HuH-7 (cell line): ENCODE measurements at regions not wholly inside any gene's neighbourhood (a gene's known extent, or its start where the extent isn't known, plus 50 kb on each side); places are given as distances from the start of the nearest gene placed in this dataset.

Experiments used
- DNase-seq: peaks from one replicate; pipeline ENCODE4 v3.0.0; 2011; ENCODE audit warnings: low spot score

DNA sequence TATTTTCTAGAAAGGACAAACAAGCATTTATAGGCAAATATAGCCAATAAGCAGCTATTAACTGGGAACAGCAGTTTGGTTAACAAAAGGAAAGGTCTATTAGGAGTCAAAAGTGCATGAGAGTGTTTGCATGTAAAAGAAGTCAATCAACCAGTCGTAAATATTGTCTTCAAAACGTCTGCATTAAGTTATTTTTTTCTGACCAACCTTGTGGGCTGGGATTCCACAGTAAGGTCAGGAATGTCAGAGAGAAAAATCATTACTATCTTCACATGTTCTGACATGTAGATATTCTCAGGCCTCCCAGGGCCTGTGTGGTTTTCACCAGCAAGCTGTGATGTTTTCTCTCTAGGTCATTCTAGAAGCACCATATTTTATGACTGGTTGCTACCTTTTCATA lies 922.5 kb downstream of the SUCLG1 start:
- DNase-seq: no peak

DNA sequence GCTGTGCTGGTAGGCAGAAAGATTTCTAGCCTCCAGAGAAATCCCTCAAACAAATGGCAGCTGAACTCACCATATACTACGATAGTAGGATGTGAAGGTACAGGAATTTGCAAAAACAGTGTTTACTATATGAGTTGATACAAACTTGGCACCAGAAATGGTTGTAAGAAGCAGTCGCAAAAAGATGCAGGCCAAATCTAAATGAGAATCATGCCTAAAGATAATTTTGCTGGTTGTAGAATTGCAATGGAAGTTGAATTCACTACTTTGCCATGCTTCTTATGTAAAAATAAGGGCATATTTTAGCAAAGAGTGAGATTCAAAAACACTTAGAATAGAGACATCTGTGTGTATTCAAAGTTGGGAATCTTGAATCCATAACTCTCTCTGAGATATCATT lies 924.7 kb downstream of the SUCLG1 start:
- no peak for DNase-seq

- DNase-seq: no peak
Measured at GRCh38 chr2:83531206-83531826, 927.8 kb downstream of the SUCLG1 start.

GRCh38 chr2:83528767-83529166 lies 930.3 kb downstream of the SUCLG1 start:
- DNase-seq: no peak

- no peak for DNase-seq
Measured at GRCh38 chr2:83522891-83523493, 936.1 kb downstream of the SUCLG1 start.

DNA sequence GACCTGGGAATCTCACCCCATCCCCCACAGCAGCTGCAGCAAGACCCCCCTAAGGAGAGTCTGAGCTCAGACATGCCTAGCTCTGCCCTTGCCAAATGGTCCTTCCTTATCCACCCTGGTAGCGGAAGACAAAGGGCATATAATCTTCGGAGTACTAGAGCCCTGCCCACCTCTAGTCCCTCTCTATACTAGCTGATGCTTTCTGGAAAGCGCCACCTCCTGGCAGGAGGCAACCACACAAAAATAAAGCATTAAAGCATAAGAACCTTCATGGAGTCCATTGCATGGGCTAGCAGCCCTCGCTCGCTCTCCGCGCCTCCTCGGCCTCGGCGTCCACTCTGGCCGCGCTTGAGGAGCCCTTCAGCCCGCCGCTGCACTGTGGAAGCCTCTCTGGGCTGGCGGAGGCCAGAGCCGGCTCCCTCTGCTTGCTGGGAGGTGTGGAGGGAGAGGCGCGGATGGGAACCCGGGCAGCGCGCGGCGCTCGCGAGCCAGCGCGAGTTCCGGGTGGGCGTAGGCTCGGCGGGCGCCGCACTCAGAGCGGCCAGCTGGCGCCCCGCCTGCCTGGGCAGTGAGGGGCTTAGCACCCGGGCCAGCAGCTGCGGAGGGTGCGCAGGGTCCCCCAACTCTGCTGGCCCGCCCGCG lies 941.2 kb downstream of the SUCLG1 start:
- peak; percentile 51 for DNase-seq

GRCh38 chr2:83516503-83516902 lies 942.6 kb downstream of the SUCLG1 start:
- peak; percentile 56 for DNase-seq

DNA sequence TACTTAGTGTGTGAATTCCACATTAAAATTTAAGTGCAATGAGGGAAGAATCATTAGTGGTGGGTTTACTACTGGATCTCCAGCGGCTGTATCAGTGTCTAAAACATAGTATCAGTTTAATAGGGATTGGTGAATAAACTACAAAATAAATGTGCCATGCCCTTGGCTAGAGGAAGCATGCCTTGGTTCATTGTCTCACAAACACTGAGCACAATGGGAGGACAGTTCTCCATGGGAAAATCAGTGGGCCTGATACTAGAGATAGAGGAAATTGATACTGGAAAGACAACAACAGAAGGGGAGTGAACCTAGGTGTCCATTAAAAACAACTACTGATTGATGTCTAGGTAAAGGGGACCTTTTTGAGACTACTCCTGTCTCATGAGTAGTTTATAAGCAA lies 971.6 kb downstream of the SUCLG1 start:
- no peak for DNase-seq

GRCh38 chr2:83481436-83481835 lies 977.6 kb downstream of the SUCLG1 start:
- no peak for DNase-seq

DNA sequence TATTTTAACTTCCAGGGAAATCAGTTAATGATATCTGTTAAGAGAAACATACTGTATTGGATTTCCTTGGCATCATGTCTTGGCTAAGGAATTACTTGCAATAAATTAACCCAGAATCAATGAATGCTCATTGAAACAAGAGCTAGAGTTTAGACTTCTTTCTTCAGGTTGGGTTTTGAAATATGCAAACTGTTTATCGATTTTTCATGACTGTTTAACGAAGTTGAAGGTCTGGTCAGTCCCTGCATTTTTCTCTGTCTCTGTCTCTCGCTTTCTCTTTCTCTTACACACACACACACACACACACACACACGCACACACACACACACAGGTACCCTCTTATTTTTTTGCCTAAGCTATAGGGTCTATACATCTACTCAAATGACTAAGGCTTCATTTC lies 981.0 kb downstream of the SUCLG1 start:
- DNase-seq: no peak

- DNase-seq: no peak
Measured at GRCh38 chr2:83475371-83475770, 983.7 kb downstream of the SUCLG1 start.

DNA sequence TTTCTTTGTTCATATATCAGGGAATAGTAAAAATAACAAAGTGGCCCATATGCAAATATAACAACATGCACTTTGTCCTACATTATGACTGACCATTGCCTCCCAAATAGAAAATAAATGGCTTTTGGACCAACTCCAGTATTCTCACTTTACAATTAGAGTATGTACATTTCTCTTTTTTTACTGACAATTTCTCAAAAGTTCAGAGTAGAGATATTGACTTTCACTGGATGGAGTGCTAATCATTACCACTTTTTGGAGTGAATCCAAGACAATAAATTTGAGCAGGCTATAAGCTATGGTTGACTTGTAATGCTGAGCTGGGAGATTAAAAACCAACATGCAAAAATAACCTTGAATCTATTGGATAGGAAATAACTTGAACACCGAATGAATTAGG lies 987.4 kb downstream of the SUCLG1 start:
- no peak for DNase-seq

- no peak for DNase-seq
Measured at GRCh38 chr2:83470928-83471327, 988.2 kb downstream of the SUCLG1 start.

GRCh38 chr2:83464444-83464843 lies 994.6 kb downstream of the SUCLG1 start:
- no peak for DNase-seq

DNA sequence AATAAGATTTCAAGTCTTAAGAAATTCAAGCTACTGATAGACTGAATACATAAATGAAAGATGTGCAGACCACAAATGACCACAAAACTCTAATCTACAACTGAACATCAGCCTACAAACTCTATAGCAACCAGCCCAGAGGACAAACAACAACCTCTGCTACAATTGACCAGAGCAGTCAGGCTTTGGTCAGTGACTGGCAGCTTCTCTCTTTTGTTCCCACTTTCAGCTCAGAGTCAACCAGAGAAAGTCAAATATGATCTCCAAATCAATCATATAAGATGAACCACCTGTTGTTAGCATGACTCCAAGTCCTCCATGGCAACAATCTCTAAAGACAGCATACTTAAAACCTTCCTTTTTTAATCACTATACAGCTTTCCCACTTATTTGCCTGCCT lies 996.2 kb downstream of the SUCLG1 start:
- no peak for DNase-seq

DNA sequence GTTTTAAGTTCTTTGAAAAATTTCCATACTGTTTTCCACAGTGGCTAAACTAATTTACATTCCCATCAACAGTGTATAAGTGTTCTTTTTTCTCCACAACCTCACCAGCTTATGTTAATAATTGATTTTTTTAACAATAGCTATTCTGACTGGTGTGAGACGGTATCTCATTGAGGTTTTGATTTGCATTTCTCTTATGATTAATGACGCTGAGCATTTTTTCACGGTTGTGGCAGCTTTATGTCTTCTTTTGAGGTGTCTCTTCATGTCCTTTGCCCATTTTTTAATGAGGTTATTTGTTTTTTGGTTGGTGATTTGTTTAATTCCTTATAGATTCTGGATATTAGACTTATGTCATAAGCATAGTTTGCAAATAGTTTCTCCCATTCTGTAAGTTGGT lies 997.9 kb downstream of the SUCLG1 start:
- DNase-seq: no peak

- no peak for DNase-seq
Measured at GRCh38 chr2:83459456-83459855, 999.6 kb downstream of the SUCLG1 start.

- no peak for DNase-seq
Measured at GRCh38 chr2:83435989-83436388, 1023.1 kb downstream of the SUCLG1 start.

GRCh38 chr2:83420993-83421392 lies 1038.1 kb downstream of the SUCLG1 start:
- DNase-seq: no peak

DNA sequence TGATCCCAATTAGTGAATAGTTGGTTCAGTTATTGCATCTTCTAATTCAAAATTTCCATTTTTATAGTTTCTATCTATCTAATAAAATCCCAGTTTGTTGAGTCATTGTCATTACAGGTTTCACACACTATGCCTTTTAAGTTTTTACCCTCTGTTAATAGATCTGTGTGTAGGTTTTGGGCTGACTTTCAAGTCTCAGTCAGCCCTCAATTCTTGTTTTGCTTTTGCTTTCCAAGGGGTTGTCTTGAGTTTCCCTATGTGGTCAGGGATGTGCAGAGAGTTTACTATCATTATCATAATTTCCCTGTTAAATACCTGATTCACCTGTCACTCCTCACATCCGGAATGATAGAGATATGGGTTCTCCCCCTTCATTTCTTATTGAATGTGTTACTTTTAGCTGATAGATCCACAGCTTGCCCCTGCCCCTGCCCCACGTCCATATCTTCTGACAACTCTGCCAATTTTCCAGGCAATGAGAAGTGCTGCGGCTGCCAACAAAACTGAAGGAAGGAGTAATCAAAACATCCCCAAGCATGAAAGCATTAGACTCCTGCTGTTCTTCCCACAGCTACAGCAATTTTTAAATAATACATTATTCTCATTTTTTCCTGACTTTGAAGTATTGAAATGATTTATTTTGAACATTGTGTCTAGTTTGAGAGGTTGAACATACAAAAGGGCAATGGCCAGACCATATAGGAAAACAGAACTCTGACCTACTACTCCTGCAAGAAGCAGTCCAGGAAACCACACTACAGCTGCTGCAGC lies 1064.8 kb downstream of the SUCLG1 start:
- DNase-seq: no peak

- DNase-seq: no peak
Measured at GRCh38 chr2:83388804-83389203, 1070.3 kb downstream of the SUCLG1 start.

GRCh38 chr2:83386549-83386948 lies 1072.5 kb downstream of the SUCLG1 start:
- DNase-seq: no peak

- no peak for DNase-seq
Measured at GRCh38 chr2:83378921-83379320, 1080.2 kb downstream of the SUCLG1 start.
